H9 (cell line): ENCODE measurements at regions not wholly inside any gene's neighbourhood (a gene's known extent, or its start where the extent isn't known, plus 50 kb on each side); places are given as distances from the start of the nearest gene placed in this dataset.

ENCODE experiments used
- DNase-seq: peaks from one replicate; pipeline ENCODE4 v3.0.0-alpha.2; 2017
- H2AFZ ChIP-seq: one replicate; pipeline ENCODE4 v1.6.1; 2013; ENCODE audit warnings: mild to moderate bottlenecking, low read length, control low read depth, moderate library complexity
- H2AK5ac ChIP-seq: 2 replicates; pipeline ENCODE4 v1.6.1; 2013; ENCODE audit warnings: low read length, control low read depth, mixed read lengths; ENCODE audit not compliant: insufficient read length
- H2BK120ac ChIP-seq: one replicate; pipeline ENCODE4 v1.6.1; 2013; ENCODE audit warnings: low read depth, mild to moderate bottlenecking, low read length, control low read depth, inconsistent platforms; ENCODE audit not compliant: poor library complexity, severe bottlenecking
- H2BK12ac ChIP-seq: 2 replicates; pipeline ENCODE4 v1.6.1; 2013; ENCODE audit warnings: low read length, control low read depth, mixed read lengths, low read depth; ENCODE audit not compliant: insufficient read length
- H2BK15ac ChIP-seq: 2 replicates; pipeline ENCODE4 v1.6.1; 2013; ENCODE audit warnings: low read depth, low read length, control low read depth
- H2BK20ac ChIP-seq: one replicate; pipeline ENCODE4 v1.6.1; 2013; ENCODE audit warnings: low read depth, mild to moderate bottlenecking, low read length, control low read depth, inconsistent platforms; ENCODE audit not compliant: poor library complexity, severe bottlenecking
- H2BK5ac ChIP-seq: 2 replicates; pipeline ENCODE4 v1.6.1; 2013; ENCODE audit warnings: low read length, control low read depth, mixed read lengths; ENCODE audit not compliant: insufficient read length
- H3K14ac ChIP-seq: 2 replicates; pipeline ENCODE4 v1.6.1; 2013; ENCODE audit warnings: low read length, control low read depth; ENCODE audit not compliant: insufficient read depth
- H3K18ac ChIP-seq: 2 replicates; pipeline ENCODE4 v1.6.1; 2013; ENCODE audit warnings: low read depth, mild to moderate bottlenecking, mixed read lengths, low read length, control low read depth; ENCODE audit not compliant: insufficient read length
- H3K23ac ChIP-seq: 2 replicates; pipeline ENCODE4 v1.6.1; 2013; ENCODE audit warnings: low read length, control low read depth, mixed read lengths, low read depth; ENCODE audit not compliant: insufficient read length
- H3K23me2 ChIP-seq: 2 replicates; pipeline ENCODE4 v1.6.1; 2013; ENCODE audit warnings: low read depth, mild to moderate bottlenecking, mixed read lengths, low read length, control low read depth; ENCODE audit not compliant: insufficient read length, poor library complexity, severe bottlenecking
- H3K27ac ChIP-seq: 2 replicates; pipeline ENCODE4 v1.5.1; 2013; ENCODE audit warnings: low read length, control low read depth, mixed read lengths, low read depth; ENCODE audit not compliant: insufficient read length
- H3K27me3 ChIP-seq: 2 replicates; pipeline ENCODE4 v1.6.1; 2013; ENCODE audit warnings: low read length, control low read depth, inconsistent platforms; ENCODE audit not compliant: insufficient read depth
- H3K4ac ChIP-seq: 2 replicates; pipeline ENCODE4 v1.6.1; 2013; ENCODE audit warnings: low read depth, mild to moderate bottlenecking, control low read depth, inconsistent platforms, low read length, moderate library complexity
- H3K4me1 ChIP-seq: 2 replicates; pipeline ENCODE4 v1.6.1; 2013; ENCODE audit warnings: low read length, control low read depth, inconsistent platforms; ENCODE audit not compliant: insufficient read depth
- H3K4me2 ChIP-seq: 2 replicates; pipeline ENCODE4 v1.6.1; 2013; ENCODE audit warnings: low read length, control low read depth, mixed read lengths; ENCODE audit not compliant: insufficient read length, insufficient read depth
- H3K56ac ChIP-seq: 2 replicates; pipeline ENCODE4 v1.6.1; 2013; ENCODE audit warnings: low read depth, mild to moderate bottlenecking, mixed read lengths, low read length, control low read depth; ENCODE audit not compliant: insufficient read length
- H3K79me1 ChIP-seq: 2 replicates; pipeline ENCODE4 v1.6.1; 2013; ENCODE audit warnings: low read depth, mild to moderate bottlenecking, moderate library complexity, low read length, control low read depth, inconsistent platforms; ENCODE audit not compliant: insufficient read depth, poor library complexity, severe bottlenecking
- H3K79me2 ChIP-seq: 2 replicates; pipeline ENCODE4 v1.6.1; 2013; ENCODE audit warnings: low read length, control low read depth, inconsistent platforms; ENCODE audit not compliant: insufficient read depth
- H3K9ac ChIP-seq: 2 replicates; pipeline ENCODE4 v1.6.1; 2013; ENCODE audit warnings: low read length, control low read depth, mixed read lengths; ENCODE audit not compliant: insufficient read length; ENCODE audit errors: extremely low read depth
- H3K9me3 ChIP-seq: one replicate; pipeline ENCODE4 v1.6.1; 2013; ENCODE audit warnings: low read depth, low read length, inconsistent platforms; ENCODE audit not compliant: control insufficient read depth
- H3T11ph ChIP-seq: one replicate; pipeline ENCODE4 v1.6.1; 2013; ENCODE audit warnings: mild to moderate bottlenecking, low read length, control low read depth, inconsistent platforms
- H4K20me1 ChIP-seq: one replicate; pipeline ENCODE4 v1.6.1; 2013; ENCODE audit not compliant: control insufficient read depth, insufficient read length, insufficient read depth
- H4K5ac ChIP-seq: 2 replicates; pipeline ENCODE4 v1.6.1; 2013; ENCODE audit warnings: low read depth, mild to moderate bottlenecking, mixed read lengths, low read length, control low read depth; ENCODE audit not compliant: insufficient read length
- H4K8ac ChIP-seq: replicated peaks from 2 replicates; pipeline ENCODE4 v1.6.1; 2013; ENCODE audit warnings: low read length, control low read depth, mixed read lengths, low read depth; ENCODE audit not compliant: insufficient read length
- H4K91ac ChIP-seq: 2 replicates; pipeline ENCODE4 v1.6.1; 2013; ENCODE audit warnings: low read depth, mild to moderate bottlenecking, moderate library complexity, mixed read lengths, low read length, control low read depth; ENCODE audit not compliant: insufficient read length
- H3K27ac Mint-ChIP-seq, 3 experiments: 2 replicates in 2 of 3; 3 replicates in 1 of 3; pipeline ENCODE4 v1.8.0; 2020 to 2021; ENCODE audit warnings: mixed read lengths in 3 of 3, mild to moderate bottlenecking in 1 of 3, moderate library complexity in 1 of 3
- H3K27me3 Mint-ChIP-seq: 2 replicates; pipeline ENCODE4 v1.8.0; 2021; ENCODE audit warnings: low read depth, mild to moderate bottlenecking, moderate library complexity, mixed read lengths
- H3K36me3 Mint-ChIP-seq, 3 experiments: 2 replicates in 2 of 3; 3 replicates in 1 of 3; pipeline ENCODE4 v1.8.0; 2020 to 2021; ENCODE audit warnings: low read depth in 3 of 3, mixed read lengths in 3 of 3; ENCODE audit not compliant: insufficient read depth in 1 of 3
- H3K4me1 Mint-ChIP-seq, 2 experiments: 2 replicates each; pipeline ENCODE4 v1.8.0; 2020; ENCODE audit warnings: mixed read lengths in 2 of 2
- H3K4me3 Mint-ChIP-seq, 2 experiments: 2 replicates in 1 of 2; 3 replicates in 1 of 2; pipeline ENCODE4 v1.8.0; 2020 to 2021; ENCODE audit warnings: mild to moderate bottlenecking in 2 of 2, mixed read lengths in 2 of 2, moderate library complexity in 1 of 2
- H3K9me3 Mint-ChIP-seq, 2 experiments: 2 replicates in 1 of 2; 3 replicates in 1 of 2; pipeline ENCODE4 v1.8.0; 2020; ENCODE audit warnings: mild to moderate bottlenecking in 2 of 2, mixed read lengths in 2 of 2, moderate library complexity in 1 of 2
- WGBS: extraction: QIAGEN DNeasy Blood & Tissue Kit; methylation state at CpG from one replicate; pipeline ENCODE4 v1.1.7; 2013; ENCODE audit warnings: missing lambda C conversion rate, low lambda C conversion rate, mixed read lengths; ENCODE audit not compliant: insufficient read length; ENCODE audit errors: extremely low coverage; 5-methylcytosine and 5-hydroxymethylcytosine counted together
- TF ChIP-seq, protein P1 (sequence below): fragments of 200-600 bp; sonication (generic); conservative IDR thresholded peaks from 3 replicates; pipeline ENCODE4 v1.8.0; 2021; ENCODE audit warnings: antibody characterized with exemption, mild to moderate bottlenecking

DNA sequence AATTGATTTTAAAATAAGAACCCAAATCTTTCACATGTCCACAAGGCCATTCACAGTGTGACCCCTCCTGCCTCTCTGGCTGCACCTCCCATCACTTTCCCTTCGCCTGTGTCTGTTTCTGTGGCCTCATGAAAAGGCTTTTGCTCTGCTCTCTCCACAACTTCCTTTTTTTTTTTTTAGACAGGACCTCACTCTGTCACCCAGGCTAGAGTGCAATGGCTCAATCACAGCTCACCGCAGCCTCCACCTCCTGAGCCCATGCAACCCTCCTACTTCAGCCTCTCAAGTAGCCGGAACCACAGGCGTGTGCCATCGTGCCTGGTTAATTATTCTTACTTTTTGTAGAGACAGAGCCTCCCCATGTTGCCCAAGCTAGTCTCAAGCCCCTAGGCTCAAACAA is 197.1 kb downstream of the ABCC12 start:
- H3T11ph ChIP-seq: no peak overlapping the region
- no peak overlapping the region for H2BK15ac ChIP-seq
- no peak for DNase-seq
- Mint-ChIP-seq H3K9me3 (no peaks in the 10 kb centered on the region; a peak in 1 of 5 replicates), H3K4me1 (peaks cover 29 to 30% of the 10 kb centered on the region in 2 experiments), H3K27me3 (no peaks in the 10 kb centered on the region; the same call in 1 of the 2 replicates), H3K4me3 (no peak overlapping the region), H3K27ac (peak overlapping the region in 1 of 3 experiments; percentile 67; a peak in 1 of 7 replicates), H3K36me3 (no peaks in the 10 kb centered on the region)
- H3K4me1 ChIP-seq: no peaks in the 10 kb centered on the region
- no peak overlapping the region for H2AK5ac ChIP-seq
- no peaks in the 10 kb centered on the region for H4K20me1 ChIP-seq
- H3K23me2 ChIP-seq: no peaks in the 10 kb centered on the region
- H3K14ac ChIP-seq: no peak overlapping the region
- no peak overlapping the region for H4K8ac ChIP-seq
- no peak overlapping the region for H4K91ac ChIP-seq
- H3K23ac ChIP-seq: no peak overlapping the region
- H2BK20ac ChIP-seq: no peak overlapping the region
- H2BK12ac ChIP-seq: no peak overlapping the region
- no peaks in the 10 kb centered on the region for H3K79me1 ChIP-seq
- no peak overlapping the region for H2BK120ac ChIP-seq
- WGBS: no CpG with 5 or more reads among the region's 5 CpGs
- no peak overlapping the region for H3K56ac ChIP-seq
- H2AFZ ChIP-seq: no peak overlapping the region
- no peak overlapping the region for H4K5ac ChIP-seq
- no peak overlapping the region for H3K27ac ChIP-seq
- H3K9ac ChIP-seq: no peak overlapping the region
- no peaks in the 10 kb centered on the region for H3K9me3 ChIP-seq
- H3K18ac ChIP-seq: no peak overlapping the region
- no peaks in the 10 kb centered on the region for H3K79me2 ChIP-seq
- TF ChIP-seq, protein P1, sequence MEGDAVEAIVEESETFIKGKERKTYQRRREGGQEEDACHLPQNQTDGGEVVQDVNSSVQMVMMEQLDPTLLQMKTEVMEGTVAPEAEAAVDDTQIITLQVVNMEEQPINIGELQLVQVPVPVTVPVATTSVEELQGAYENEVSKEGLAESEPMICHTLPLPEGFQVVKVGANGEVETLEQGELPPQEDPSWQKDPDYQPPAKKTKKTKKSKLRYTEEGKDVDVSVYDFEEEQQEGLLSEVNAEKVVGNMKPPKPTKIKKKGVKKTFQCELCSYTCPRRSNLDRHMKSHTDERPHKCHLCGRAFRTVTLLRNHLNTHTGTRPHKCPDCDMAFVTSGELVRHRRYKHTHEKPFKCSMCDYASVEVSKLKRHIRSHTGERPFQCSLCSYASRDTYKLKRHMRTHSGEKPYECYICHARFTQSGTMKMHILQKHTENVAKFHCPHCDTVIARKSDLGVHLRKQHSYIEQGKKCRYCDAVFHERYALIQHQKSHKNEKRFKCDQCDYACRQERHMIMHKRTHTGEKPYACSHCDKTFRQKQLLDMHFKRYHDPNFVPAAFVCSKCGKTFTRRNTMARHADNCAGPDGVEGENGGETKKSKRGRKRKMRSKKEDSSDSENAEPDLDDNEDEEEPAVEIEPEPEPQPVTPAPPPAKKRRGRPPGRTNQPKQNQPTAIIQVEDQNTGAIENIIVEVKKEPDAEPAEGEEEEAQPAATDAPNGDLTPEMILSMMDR: no peak
- H3K4ac ChIP-seq: no peak overlapping the region
- no peak overlapping the region for H2BK5ac ChIP-seq
- no peaks in the 10 kb centered on the region for H3K27me3 ChIP-seq
- H3K4me2 ChIP-seq: no peak overlapping the region
